ENCODE measurements at regions not wholly inside any gene's neighbourhood (a gene's known extent, or its start where the extent isn't known, plus 50 kb on each side); places are given as distances from the start of the nearest gene placed in this dataset.

DNA sequence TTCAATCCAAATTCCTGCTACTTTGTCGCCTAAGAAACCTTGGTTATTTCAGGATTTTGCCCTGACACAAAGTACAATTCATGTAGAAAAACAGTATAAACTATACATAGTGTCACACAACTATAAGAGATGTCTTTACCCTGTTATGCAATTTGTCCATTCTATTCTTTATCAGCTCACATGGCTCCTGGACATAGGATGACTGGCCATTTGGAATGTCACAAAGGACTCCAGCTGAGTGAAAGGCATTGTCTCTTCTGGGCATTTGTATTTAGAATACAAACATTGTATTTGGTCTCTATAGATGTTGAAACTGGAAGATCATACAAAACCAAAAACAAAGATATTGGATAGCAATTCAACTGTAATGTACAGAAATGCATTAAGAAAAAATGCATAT lies 944.6 kb upstream of the LRRTM1 start:
- no peaks in the 10 kb centered on the region for H3K36me3 ChIP-seq
- no peak overlapping the region for H3K4me3 ChIP-seq
- H3K4me1 ChIP-seq: no peaks in the 10 kb centered on the region
- peaks cover 4% of the 10 kb centered on the region for H3K9me3 ChIP-seq
- TF ChIP-seq, protein P1, sequence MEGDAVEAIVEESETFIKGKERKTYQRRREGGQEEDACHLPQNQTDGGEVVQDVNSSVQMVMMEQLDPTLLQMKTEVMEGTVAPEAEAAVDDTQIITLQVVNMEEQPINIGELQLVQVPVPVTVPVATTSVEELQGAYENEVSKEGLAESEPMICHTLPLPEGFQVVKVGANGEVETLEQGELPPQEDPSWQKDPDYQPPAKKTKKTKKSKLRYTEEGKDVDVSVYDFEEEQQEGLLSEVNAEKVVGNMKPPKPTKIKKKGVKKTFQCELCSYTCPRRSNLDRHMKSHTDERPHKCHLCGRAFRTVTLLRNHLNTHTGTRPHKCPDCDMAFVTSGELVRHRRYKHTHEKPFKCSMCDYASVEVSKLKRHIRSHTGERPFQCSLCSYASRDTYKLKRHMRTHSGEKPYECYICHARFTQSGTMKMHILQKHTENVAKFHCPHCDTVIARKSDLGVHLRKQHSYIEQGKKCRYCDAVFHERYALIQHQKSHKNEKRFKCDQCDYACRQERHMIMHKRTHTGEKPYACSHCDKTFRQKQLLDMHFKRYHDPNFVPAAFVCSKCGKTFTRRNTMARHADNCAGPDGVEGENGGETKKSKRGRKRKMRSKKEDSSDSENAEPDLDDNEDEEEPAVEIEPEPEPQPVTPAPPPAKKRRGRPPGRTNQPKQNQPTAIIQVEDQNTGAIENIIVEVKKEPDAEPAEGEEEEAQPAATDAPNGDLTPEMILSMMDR (IDR thresholded peaks at IDR 0.05): no peak
- TF ChIP-seq EP300 (IDR thresholded peaks at IDR 0.05): no peak
- no peak for TF ChIP-seq POLR2A (IDR thresholded peaks at IDR 0.05)
- TF ChIP-seq POLR2AphosphoS5 (IDR thresholded peaks at IDR 0.05): no peak
- 87% methylated on average over 1 of the region's 1 CpG for WGBS
- H3K27ac ChIP-seq: no peak overlapping the region
- no peak for DNase-seq (ENCODE audit: low spot score in 2 of 2)
- no peaks in the 10 kb centered on the region for H3K27me3 ChIP-seq

DNA sequence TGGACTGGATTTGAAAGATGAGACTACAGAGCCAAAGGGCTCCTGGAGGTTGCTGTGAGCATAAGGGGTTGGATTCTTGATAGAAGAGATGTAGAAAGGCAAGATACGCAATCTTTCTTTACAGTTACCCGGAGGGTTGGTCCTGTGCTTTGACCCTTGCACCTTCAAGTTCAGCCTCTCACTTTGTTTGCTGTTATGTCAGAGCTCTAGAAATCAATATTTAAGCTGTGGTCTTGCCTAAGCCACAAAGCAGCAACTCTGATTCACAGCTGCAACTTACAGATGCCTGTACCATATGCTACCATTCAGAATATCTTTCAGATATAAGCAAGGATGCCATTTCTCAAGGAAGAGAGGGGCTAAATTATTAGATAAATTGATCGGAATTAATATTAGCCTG lies 943.1 kb upstream of the LRRTM1 start:
- no peaks in the 10 kb centered on the region for H3K36me3 ChIP-seq
- H3K4me1 ChIP-seq: no peaks in the 10 kb centered on the region
- peaks cover 4% of the 10 kb centered on the region for H3K9me3 ChIP-seq
- no peaks in the 10 kb centered on the region for H3K27me3 ChIP-seq
- H3K4me3 ChIP-seq: no peak overlapping the region
- no peak for DNase-seq (ENCODE audit: low spot score in 2 of 2)
- WGBS: 90% methylated on average over 3 of the region's 3 CpGs
- TF ChIP-seq, protein P1 (IDR thresholded peaks at IDR 0.05): no peak
- TF ChIP-seq POLR2A (IDR thresholded peaks at IDR 0.05) (no peak), POLR2AphosphoS5 (IDR thresholded peaks at IDR 0.05) (no peak), EP300 (IDR thresholded peaks at IDR 0.05) (no peak)
- H3K27ac ChIP-seq: no peak overlapping the region

DNA sequence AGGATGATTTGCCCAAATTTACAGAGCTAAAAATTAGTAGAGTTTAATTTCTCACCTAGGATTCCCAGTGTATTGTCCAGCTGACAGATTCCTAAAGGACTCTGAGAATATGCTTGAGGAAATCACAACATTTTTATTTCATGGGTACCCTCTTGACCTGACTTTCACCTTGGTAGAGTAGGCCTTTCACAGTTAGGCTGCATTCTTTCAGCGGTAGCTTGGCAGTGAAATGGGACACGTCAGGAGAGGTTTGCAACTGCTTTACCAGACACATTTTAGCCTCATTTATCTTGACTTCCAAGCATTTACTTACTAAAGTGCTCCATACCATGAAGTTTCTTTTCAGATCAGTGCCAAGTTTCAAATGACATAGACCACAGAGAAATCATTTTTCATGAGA lies 937.9 kb upstream of the LRRTM1 start:
- Histone ChIP-seq H3K4me1 (no peaks in the 10 kb centered on the region), H3K27me3 (no peaks in the 10 kb centered on the region), H3K9me3 (peaks cover under 1% of the 10 kb centered on the region), H3K36me3 (no peaks in the 10 kb centered on the region), H3K27ac (no peak overlapping the region), H3K4me3 (no peak overlapping the region)
- no peak for TF ChIP-seq POLR2A (IDR thresholded peaks at IDR 0.05)
- TF ChIP-seq, protein P1 (IDR thresholded peaks at IDR 0.05): no peak
- TF ChIP-seq POLR2AphosphoS5 (IDR thresholded peaks at IDR 0.05): no peak
- no peak for TF ChIP-seq EP300 (IDR thresholded peaks at IDR 0.05)
- 52% methylated on average over 2 of the region's 2 CpGs for WGBS
- no peak for DNase-seq (ENCODE audit: low spot score in 2 of 2)

DNA sequence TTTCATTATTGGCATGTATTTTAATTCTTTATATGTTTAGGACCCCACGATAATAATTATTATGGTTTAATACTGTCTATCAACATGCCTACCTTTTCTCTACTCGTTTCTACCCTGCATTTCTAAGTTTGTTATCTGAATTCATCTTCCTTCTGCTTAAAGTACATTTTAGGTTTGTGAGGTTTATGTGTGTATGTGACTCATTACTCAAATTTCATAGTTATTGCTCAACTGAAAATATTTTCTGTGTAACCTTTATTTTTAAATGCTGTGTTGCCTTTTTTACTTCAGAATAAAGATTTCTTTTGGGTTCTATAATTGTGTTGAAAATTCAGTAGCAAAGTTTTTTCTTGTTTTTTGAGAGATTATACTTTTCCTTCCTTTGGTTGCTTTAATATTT lies 933.9 kb upstream of the LRRTM1 start:
- Histone ChIP-seq H3K4me1 (no peaks in the 10 kb centered on the region), H3K36me3 (no peaks in the 10 kb centered on the region), H3K27me3 (no peaks in the 10 kb centered on the region), H3K9me3 (no peaks in the 10 kb centered on the region), H3K27ac (no peak overlapping the region), H3K4me3 (no peak overlapping the region)
- TF ChIP-seq POLR2A (IDR thresholded peaks at IDR 0.05) (no peak), EP300 (IDR thresholded peaks at IDR 0.05) (no peak), POLR2AphosphoS5 (IDR thresholded peaks at IDR 0.05) (no peak)
- TF ChIP-seq, protein P1 (IDR thresholded peaks at IDR 0.05): no peak
- no peak for DNase-seq (ENCODE audit: low spot score in 2 of 2)
- WGBS: 58% methylated on average over 2 of the region's 2 CpGs

DNA sequence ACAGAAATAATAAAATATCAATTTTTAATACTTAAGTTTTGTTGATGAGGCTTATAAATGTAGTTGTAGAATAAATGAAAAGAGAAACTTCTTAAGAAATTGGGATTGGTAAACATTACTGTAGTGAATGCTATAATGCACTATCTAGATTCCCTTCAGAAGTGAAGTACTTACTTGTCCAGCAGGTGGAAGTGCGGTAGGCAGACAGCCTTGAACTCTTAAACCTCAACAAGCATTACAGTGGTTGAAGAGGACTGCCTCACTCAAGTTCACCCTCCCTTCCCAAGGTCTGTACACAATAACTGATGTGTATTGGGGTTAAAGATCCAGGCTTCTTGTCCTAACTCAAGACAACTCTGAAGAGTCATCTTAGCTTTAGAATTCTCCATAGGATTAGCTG lies 931.0 kb upstream of the LRRTM1 start:
- Histone ChIP-seq H3K36me3 (no peaks in the 10 kb centered on the region), H3K4me3 (no peak overlapping the region), H3K9me3 (no peaks in the 10 kb centered on the region), H3K4me1 (no peaks in the 10 kb centered on the region), H3K27ac (no peak overlapping the region), H3K27me3 (no peaks in the 10 kb centered on the region)
- WGBS: 79% methylated on average over 1 of the region's 1 CpG
- TF ChIP-seq, protein P1 (IDR thresholded peaks at IDR 0.05): no peak
- TF ChIP-seq POLR2A (IDR thresholded peaks at IDR 0.05) (no peak), EP300 (IDR thresholded peaks at IDR 0.05) (no peak), POLR2AphosphoS5 (IDR thresholded peaks at IDR 0.05) (no peak)
- no peak for DNase-seq (ENCODE audit: low spot score in 2 of 2)
